ENCODE measurements at regions not wholly inside any gene's neighbourhood (a gene's known extent, or its start where the extent isn't known, plus 50 kb on each side); places are given as distances from the start of the nearest gene placed in this dataset.

DNA sequence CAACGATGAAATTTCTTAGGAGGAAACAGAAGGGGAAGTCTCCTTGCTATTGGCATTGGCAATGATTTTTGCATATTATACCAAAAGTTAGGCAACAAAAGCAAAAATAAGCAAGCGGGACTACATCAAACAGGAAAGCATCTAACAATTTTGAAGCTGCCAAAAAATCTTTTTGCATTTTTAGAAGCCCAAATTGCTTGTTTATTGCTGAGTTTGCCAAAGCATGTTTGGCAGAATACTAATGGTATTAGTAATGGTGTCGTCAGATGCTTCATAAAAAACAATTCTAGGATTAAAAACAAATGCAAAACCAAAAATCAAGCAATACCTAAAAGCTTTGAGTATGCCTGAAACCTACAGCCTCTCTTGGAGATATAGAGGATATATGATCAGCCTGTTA is 80.0 kb downstream of the GALR1 start:
- no peak for DNase-seq (ENCODE audit: extremely low read depth, low read depth)
- TF ChIP-seq, protein P1, sequence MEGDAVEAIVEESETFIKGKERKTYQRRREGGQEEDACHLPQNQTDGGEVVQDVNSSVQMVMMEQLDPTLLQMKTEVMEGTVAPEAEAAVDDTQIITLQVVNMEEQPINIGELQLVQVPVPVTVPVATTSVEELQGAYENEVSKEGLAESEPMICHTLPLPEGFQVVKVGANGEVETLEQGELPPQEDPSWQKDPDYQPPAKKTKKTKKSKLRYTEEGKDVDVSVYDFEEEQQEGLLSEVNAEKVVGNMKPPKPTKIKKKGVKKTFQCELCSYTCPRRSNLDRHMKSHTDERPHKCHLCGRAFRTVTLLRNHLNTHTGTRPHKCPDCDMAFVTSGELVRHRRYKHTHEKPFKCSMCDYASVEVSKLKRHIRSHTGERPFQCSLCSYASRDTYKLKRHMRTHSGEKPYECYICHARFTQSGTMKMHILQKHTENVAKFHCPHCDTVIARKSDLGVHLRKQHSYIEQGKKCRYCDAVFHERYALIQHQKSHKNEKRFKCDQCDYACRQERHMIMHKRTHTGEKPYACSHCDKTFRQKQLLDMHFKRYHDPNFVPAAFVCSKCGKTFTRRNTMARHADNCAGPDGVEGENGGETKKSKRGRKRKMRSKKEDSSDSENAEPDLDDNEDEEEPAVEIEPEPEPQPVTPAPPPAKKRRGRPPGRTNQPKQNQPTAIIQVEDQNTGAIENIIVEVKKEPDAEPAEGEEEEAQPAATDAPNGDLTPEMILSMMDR (IDR thresholded peaks at IDR 0.05; ENCODE audit: low read depth, low read length) = no peak

DNA sequence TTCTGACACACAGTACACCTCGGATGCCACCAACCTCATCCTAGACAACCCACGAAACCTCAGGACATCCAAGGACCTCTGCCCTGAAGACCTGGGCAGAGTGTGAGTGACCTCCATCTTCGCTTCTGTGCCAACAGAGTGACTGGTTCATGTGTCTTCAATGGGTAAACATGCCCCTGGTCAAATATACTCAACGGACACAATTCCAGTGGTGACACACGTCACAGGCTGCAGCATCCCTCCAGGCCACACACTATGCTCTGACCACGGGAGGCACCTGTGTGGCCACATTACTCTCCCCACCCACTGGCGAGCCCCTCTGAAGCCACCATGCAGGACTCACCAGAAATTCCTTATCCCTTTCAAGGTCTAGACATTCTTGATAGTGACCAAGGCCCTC is 85.2 kb downstream of the GALR1 start:
- TF ChIP-seq, protein P1 (IDR thresholded peaks at IDR 0.05; ENCODE audit: low read depth, low read length) = no peak
- DNase-seq (ENCODE audit: extremely low read depth, low read depth) = no peak

DNA sequence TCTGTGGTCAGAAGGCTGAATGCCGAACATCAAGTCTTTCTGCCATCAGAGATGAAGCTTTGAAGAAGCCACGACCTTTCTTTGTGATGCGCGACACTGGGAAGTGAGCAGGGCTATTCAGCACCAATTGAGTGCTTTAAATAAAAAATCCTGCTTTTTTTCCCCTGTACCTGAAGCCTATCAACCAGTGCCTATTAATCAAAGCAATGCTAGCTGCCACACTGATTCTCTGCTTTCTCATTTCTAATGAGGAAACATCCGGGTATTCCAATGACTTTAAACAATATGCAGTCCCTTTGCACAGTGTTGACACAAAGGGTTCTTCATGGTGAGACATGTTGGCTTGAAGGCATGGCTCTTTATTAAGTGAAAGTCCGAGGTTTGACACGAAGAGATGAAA is 88.0 kb downstream of the GALR1 start:
- no peak for DNase-seq (ENCODE audit: extremely low read depth, low read depth)
- TF ChIP-seq, protein P1 (IDR thresholded peaks at IDR 0.05; ENCODE audit: low read depth, low read length) = no peak

DNA sequence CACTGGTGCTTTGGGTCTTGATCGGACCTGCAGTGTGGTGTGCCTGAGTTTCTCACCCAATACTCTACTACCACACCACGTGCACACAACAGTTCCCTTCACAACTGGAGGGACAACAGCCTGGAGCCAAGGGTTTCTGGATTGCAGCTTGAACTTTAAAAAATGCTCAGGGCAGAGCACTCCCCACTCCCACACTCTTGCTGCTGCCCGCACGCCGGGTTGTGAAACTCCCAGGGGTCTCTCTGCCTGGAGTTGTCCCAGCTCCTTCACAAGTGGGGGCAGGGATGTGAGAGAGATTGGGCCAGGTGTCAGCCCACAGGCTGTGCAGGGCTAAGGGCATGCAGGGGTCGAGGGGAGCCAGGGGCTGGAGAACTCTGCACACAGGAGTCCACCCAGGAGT is 89.4 kb downstream of the GALR1 start:
- TF ChIP-seq, protein P1 (IDR thresholded peaks at IDR 0.05; ENCODE audit: low read depth, low read length) = no peak
- DNase-seq (ENCODE audit: extremely low read depth, low read depth) = no peak

DNA sequence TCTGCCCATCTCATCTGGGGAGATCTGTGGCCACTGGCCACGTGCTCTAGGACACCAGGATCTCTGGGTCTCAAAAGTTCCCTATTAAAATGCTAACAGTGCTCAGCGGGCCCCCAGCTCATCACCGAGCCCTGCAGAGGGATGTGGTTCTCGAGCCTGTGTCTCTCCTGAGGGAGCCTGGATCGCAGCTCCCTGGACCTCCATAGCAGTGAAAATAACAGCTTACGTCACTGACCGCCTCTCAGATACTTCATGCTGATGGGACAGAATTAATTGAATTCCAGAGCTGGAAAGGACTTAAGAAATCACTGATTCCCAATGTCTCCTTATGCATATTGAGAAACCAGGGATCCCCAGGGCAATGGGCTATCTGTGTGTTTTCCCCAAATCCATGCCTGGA is 90.0 kb downstream of the GALR1 start:
- TF ChIP-seq, protein P1 (IDR thresholded peaks at IDR 0.05; ENCODE audit: low read depth, low read length) = no peak
- no peak for DNase-seq (ENCODE audit: extremely low read depth, low read depth)

DNA sequence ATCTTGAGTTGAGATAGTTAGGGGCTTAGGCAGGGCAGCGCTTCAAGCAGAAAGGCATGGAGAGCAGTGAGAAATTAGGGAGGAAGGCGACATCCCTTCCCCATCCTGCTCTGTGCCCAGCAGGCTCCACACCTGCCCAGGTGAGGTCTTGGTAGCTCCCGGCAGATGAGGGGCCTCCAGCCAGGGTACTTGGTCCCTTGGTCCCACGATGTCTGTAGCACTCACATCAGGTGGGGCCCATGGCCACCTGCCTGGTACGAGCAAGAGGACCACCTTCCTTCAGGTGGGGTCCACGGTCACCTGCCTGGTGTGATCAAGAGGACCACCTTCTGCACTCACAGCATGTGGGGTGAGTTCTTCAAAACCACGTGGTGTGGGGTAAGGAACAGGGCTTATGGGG is 91.2 kb downstream of the GALR1 start:
- no peak for DNase-seq (ENCODE audit: extremely low read depth, low read depth)
- TF ChIP-seq, protein P1 (IDR thresholded peaks at IDR 0.05; ENCODE audit: low read depth, low read length) = no peak

DNA sequence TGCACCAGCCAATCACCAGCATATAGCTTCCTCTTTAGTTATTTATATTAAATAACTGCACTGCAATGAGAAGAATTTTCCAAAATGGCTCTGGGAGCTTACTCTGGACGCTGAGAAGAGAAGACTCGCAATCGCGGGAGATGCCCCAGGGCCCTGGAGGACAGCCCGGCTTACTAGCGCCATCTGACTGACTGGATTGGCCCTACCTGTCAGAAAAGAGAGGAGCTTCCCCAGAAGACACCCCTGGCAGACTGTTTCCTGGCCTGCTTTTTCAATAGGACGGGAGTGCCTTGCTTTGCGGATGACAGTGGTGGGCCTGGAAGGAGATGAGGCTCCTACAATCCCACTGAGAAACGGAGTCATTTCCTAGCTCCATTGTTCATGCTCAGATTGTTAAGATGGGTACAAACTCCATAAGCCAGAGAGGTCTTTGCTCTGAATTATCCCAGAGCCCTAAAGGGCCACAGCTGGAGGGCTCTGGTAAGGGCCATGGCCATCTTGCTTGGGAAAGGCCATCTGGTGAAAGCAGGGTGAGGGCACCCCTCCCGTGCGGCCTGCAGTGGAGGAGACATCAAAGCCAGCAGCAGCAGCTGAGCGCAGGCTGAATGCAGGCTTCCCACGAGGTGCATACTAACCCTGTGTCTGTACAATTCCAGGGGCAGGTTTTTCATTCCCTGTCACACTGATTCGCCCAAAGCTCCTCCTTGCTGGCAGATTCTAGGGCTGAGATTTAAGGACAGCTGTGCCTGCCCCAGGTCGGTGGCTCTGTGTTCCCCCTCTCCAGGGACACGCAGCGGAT is 92.1 kb downstream of the GALR1 start:
- no peak for DNase-seq (ENCODE audit: extremely low read depth, low read depth)
- TF ChIP-seq, protein P1 (IDR thresholded peaks at IDR 0.05; ENCODE audit: low read depth, low read length) = no peak

All from AG09319 (cell line).